ENCODE measurements at regions not wholly inside any gene's neighbourhood (a gene's known extent, or its start where the extent isn't known, plus 50 kb on each side); places are given as distances from the start of the nearest gene placed in this dataset.

GRCh38 chr2:222013889-222014288 lies 284.9 kb downstream of the PAX3 start:
- no peaks in the 10 kb centered on the region for H3K9me3 ChIP-seq (replicated peaks in 1 of 2; ENCODE audit: control insufficient read depth in 1 of 2, insufficient read depth in 1 of 2, low read length in 2 of 2)
- intact Hi-C loops (cut with micrococcal nuclease): no loop called here
- no peak overlapping the region for H3K9ac ChIP-seq (ENCODE audit: insufficient read depth, low read length, poor library complexity, severe bottlenecking)
- no peaks in the 10 kb centered on the region for H3K79me2 ChIP-seq (ENCODE audit: insufficient read depth, low read length)
- no peak for DNase-seq
- no peak overlapping the region for H3K4me3 ChIP-seq (replicated peaks in 1 of 3; ENCODE audit: low read depth in 2 of 3, low read length in 3 of 3)
- Mint-ChIP-seq H3K27ac (no peak overlapping the region), H3K27me3 (ENCODE audit: low read depth in 3 of 3) (no peaks in the 10 kb centered on the region), H3K4me3 (no peak overlapping the region), H3K36me3 (no peaks in the 10 kb centered on the region), H3K9me3 (no peaks in the 10 kb centered on the region), H3K4me1 (no peaks in the 10 kb centered on the region)
- H2AFZ ChIP-seq (ENCODE audit: insufficient read depth, low read depth, low read length, poor library complexity, severe bottlenecking): no peak overlapping the region
- H3K4me2 ChIP-seq (replicated peaks; ENCODE audit: extremely low read depth, low read length, poor library complexity, severe bottlenecking): no peak overlapping the region
- no peaks in the 10 kb centered on the region for H4K20me1 ChIP-seq (ENCODE audit: insufficient read depth, low read length)
- no peak overlapping the region for H3K27ac ChIP-seq (ENCODE audit: low read depth in 1 of 2, low read length in 2 of 2)
- TF ChIP-seq CTCF (IDR thresholded peaks at IDR 0.05): no peak
- WGBS (ENCODE audit: insufficient coverage): no CpG with 5 or more reads among the region's 3 CpGs
- H3K36me3 ChIP-seq (replicated peaks in 1 of 2; ENCODE audit: control insufficient read depth in 1 of 2, insufficient read depth in 2 of 2, low read length in 2 of 2): no peaks in the 10 kb centered on the region
- H3K4me1 ChIP-seq (ENCODE audit: control insufficient read depth in 1 of 2, insufficient read depth in 2 of 2, low read length in 2 of 2): no peaks in the 10 kb centered on the region
- no peaks in the 10 kb centered on the region for H3K27me3 ChIP-seq (ENCODE audit: control insufficient read depth in 2 of 2, insufficient read depth in 2 of 2, low read length in 2 of 2)

GRCh38 chr2:222000326-222000725 lies 298.5 kb downstream of the PAX3 start:
- TF ChIP-seq CTCF (IDR thresholded peaks at IDR 0.05): no peak
- peaks cover 0 to 5% (median 0%) of the 10 kb centered on the region in 7 donors for H3K9me3 Mint-ChIP-seq
- no peak overlapping the region for H2AFZ ChIP-seq (ENCODE audit: insufficient read depth, low read depth, low read length, poor library complexity, severe bottlenecking)
- H3K79me2 ChIP-seq (ENCODE audit: insufficient read depth, low read length): no peaks in the 10 kb centered on the region
- no peaks in the 10 kb centered on the region for H3K4me1 ChIP-seq (ENCODE audit: control insufficient read depth in 1 of 2, insufficient read depth in 2 of 2, low read length in 2 of 2)
- no peaks in the 10 kb centered on the region for H3K36me3 Mint-ChIP-seq
- H3K36me3 ChIP-seq (replicated peaks in 1 of 2; ENCODE audit: control insufficient read depth in 1 of 2, insufficient read depth in 2 of 2, low read length in 2 of 2): no peaks in the 10 kb centered on the region
- H3K9ac ChIP-seq (ENCODE audit: insufficient read depth, low read length, poor library complexity, severe bottlenecking): no peak overlapping the region
- no peak overlapping the region for H3K4me2 ChIP-seq (replicated peaks; ENCODE audit: extremely low read depth, low read length, poor library complexity, severe bottlenecking)
- H3K4me3 Mint-ChIP-seq: no peak overlapping the region
- no peaks in the 10 kb centered on the region for H4K20me1 ChIP-seq (ENCODE audit: insufficient read depth, low read length)
- no peak for DNase-seq
- H3K27ac Mint-ChIP-seq: no peak overlapping the region
- H3K9me3 ChIP-seq (replicated peaks in 1 of 2; ENCODE audit: control insufficient read depth in 1 of 2, insufficient read depth in 1 of 2, low read length in 2 of 2): no peaks in the 10 kb centered on the region
- intact Hi-C loops (cut with micrococcal nuclease): no loop called here
- H3K27me3 ChIP-seq (ENCODE audit: control insufficient read depth in 2 of 2, insufficient read depth in 2 of 2, low read length in 2 of 2): no peaks in the 10 kb centered on the region
- H3K27me3 Mint-ChIP-seq (ENCODE audit: low read depth in 3 of 3): no peaks in the 10 kb centered on the region
- H3K4me1 Mint-ChIP-seq: no peaks in the 10 kb centered on the region
- H3K4me3 ChIP-seq (replicated peaks in 1 of 3; ENCODE audit: low read depth in 2 of 3, low read length in 3 of 3): no peak overlapping the region
- H3K27ac ChIP-seq (ENCODE audit: low read depth in 1 of 2, low read length in 2 of 2): no peak overlapping the region
- no CpG with 5 or more reads among the region's 3 CpGs for WGBS (ENCODE audit: insufficient coverage)

All from CD14-positive monocyte (primary cell).